Mucosa of stomach (tissue), 1 donor: ENCODE measurements at regions not wholly inside any gene's neighbourhood (a gene's known extent, or its start where the extent isn't known, plus 50 kb on each side); places are given as distances from the start of the nearest gene placed in this dataset.
"Not testable (repeated sequence)": the region's sequence is repeated elsewhere in the genome, so short reads cannot be mapped to it uniquely, and the experiment has no call there.

Experiments used
- H3K27me3 ChIP-seq: one replicate; pipeline ENCODE4 v1.7.0; 2013; ENCODE audit warnings: mild to moderate bottlenecking, low read length; ENCODE audit not compliant: control insufficient read depth, insufficient read depth
- H3K36me3 ChIP-seq: one replicate; pipeline ENCODE4 v1.7.0; 2013; ENCODE audit warnings: low read length; ENCODE audit not compliant: control insufficient read depth, insufficient read depth
- H3K4me1 ChIP-seq: one replicate; pipeline ENCODE4 v1.7.0; 2013; ENCODE audit warnings: mild to moderate bottlenecking, low read length; ENCODE audit not compliant: control insufficient read depth, insufficient read depth
- H3K4me3 ChIP-seq: one replicate; pipeline ENCODE4 v1.7.0; 2013; ENCODE audit warnings: low read length
- H3K9ac ChIP-seq: one replicate; pipeline ENCODE4 v1.7.0; 2013; ENCODE audit warnings: mild to moderate bottlenecking, low read length, moderate library complexity
- H3K9me3 ChIP-seq: one replicate; pipeline ENCODE4 v1.7.0; 2013; ENCODE audit warnings: mild to moderate bottlenecking, low read length, moderate library complexity; ENCODE audit not compliant: control insufficient read depth
- donor health status: Pancreatic carcinoma.

DNA sequence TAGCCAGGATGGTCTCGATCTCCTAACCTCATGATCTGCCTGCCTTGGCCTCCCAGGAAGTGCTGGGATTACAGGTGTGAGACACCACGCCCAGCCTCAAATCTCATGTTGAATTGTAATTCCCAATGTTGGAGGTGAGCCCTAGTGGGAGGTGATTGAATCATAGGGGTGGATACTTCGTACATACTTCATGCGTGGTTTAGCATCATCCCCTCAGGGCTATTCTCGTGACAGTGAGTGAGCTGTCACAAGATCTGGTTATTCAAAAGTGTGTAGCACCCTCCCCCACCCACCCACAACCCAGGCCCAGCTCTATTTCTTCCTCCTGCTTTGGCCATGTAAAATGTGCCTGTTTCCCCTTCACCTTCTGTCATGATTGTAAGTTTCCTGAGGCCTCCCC, 236.9 kb upstream of the IL12A start:
- no peaks in the 10 kb centered on the region for H3K36me3 ChIP-seq
- no peaks in the 10 kb centered on the region for H3K27me3 ChIP-seq
- H3K9ac ChIP-seq: no peak overlapping the region
- no peak overlapping the region for H3K4me3 ChIP-seq
- H3K9me3 ChIP-seq: no peaks in the 10 kb centered on the region
- H3K4me1 ChIP-seq: no peaks in the 10 kb centered on the region

- not testable (repeated sequence) for H3K9me3 ChIP-seq, H3K27me3 ChIP-seq, H3K4me1 ChIP-seq, H3K9ac ChIP-seq, H3K36me3 ChIP-seq, H3K4me3 ChIP-seq
These were observed 232.1 kb upstream of the IL12A start for GRCh38 chr3:159756279-159757207.

- Histone ChIP-seq H3K4me3 (no peak overlapping the region), H3K4me1 (no peaks in the 10 kb centered on the region), H3K9me3 (no peaks in the 10 kb centered on the region), H3K9ac (no peak overlapping the region), H3K27me3 (no peaks in the 10 kb centered on the region), H3K36me3 (no peaks in the 10 kb centered on the region)
These were observed 231.1 kb upstream of the IL12A start for GRCh38 chr3:159757341-159758060.

GRCh38 chr3:159760046-159760445, 228.6 kb upstream of the IL12A start:
- Histone ChIP-seq H3K4me3 (no peak overlapping the region), H3K27me3 (peaks cover 5% of the 10 kb centered on the region), H3K36me3 (no peaks in the 10 kb centered on the region), H3K4me1 (no peaks in the 10 kb centered on the region), H3K9ac (no peak overlapping the region), H3K9me3 (no peaks in the 10 kb centered on the region)

- Histone ChIP-seq H3K4me3 (no peak overlapping the region), H3K27me3 (peaks cover 18% of the 10 kb centered on the region), H3K9ac (no peak overlapping the region), H3K4me1 (no peaks in the 10 kb centered on the region), H3K36me3 (no peaks in the 10 kb centered on the region), H3K9me3 (no peaks in the 10 kb centered on the region)
These were observed 227.3 kb upstream of the IL12A start for GRCh38 chr3:159761369-159761768.

GRCh38 chr3:159761848-159762635, 226.6 kb upstream of the IL12A start:
- no peak overlapping the region for H3K4me3 ChIP-seq
- no peaks in the 10 kb centered on the region for H3K36me3 ChIP-seq
- H3K27me3 ChIP-seq: peaks cover 18% of the 10 kb centered on the region
- no peak overlapping the region for H3K9ac ChIP-seq
- H3K9me3 ChIP-seq: no peaks in the 10 kb centered on the region
- H3K4me1 ChIP-seq: no peaks in the 10 kb centered on the region

DNA sequence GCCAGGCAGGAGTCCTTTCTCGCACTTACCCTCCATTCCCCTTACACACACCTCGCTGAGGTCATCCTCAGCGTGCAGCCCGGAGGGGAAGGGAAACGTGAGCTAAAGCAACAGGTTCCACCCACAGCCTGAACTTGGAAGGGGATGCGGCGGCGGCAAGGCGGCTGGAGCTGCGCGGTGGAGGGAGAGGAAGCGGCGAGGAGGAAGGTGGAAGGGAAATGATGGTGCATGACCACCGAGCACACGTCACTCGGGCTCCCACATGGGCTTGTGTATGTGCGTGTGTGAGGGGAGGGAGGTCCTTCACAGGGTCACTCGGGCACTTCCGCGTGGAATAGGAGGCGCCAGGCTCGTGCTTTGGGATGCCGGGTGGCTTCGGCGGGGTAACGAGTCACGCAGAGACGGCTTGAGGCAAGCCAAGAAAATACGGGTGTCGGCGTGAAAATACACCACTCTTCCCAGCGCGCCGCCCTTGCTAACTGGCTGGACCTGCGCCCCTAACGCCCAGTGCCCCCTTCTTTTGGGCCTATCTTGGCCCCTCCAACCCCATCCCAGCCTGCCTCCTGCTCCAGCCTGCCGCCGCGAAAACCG, 225.5 kb upstream of the IL12A start:
- peaks cover 18% of the 10 kb centered on the region for H3K27me3 ChIP-seq
- no peaks in the 10 kb centered on the region for H3K4me1 ChIP-seq
- H3K9ac ChIP-seq: peak overlapping the region; percentile 58
- peak overlapping the region; percentile 33 for H3K4me3 ChIP-seq
- no peaks in the 10 kb centered on the region for H3K36me3 ChIP-seq
- H3K9me3 ChIP-seq: no peaks in the 10 kb centered on the region

DNA sequence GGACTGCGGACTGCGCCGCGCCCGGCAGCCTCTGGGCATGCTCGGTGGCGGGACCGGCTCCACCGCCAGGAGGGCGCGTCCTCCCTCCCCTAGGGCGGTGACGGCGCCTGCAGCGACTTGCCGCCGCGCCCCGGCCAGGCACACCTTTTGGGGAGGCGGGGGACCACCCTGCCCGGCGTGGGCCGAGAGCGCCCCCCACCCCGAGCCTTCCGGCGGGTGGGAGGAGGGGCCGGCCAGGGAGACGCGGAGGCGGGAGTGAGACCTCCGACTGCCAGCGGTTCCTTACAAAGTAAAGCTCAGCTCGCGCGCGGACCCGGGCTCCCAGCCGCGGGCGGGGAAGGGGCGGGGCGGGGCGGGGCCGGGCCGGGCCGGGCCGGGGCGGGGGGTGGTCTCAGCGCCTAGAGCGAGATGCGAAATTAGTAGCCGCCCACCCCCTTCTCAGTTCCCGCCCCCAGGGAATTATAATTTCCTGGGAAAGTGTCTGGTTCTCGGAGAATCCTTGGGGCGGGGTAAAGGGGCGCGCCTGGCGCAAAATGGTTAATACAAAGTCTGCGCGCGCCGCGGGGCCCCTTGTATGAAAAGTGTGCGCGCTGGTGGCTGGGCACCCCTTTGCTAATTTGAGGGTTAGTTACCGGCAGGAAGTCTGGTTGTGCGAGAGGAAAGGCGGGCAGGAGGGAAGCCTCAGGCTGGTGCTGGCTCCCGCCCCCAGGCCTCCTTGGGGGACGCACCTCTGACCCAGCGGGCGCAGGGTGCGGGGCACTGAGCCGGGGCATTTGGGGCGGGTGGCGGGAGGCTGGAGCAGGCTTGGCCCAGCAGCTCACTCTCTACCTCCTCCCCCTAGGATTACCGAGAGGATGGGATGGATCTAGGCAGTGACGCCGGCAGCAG, 224.8 kb upstream of the IL12A start:
- H3K4me1 ChIP-seq: no peaks in the 10 kb centered on the region
- H3K4me3 ChIP-seq: peak overlapping the region; percentile 33
- no peaks in the 10 kb centered on the region for H3K9me3 ChIP-seq
- H3K36me3 ChIP-seq: no peaks in the 10 kb centered on the region
- H3K27me3 ChIP-seq: peaks cover 18% of the 10 kb centered on the region
- peak overlapping the region; percentile 58 for H3K9ac ChIP-seq

DNA sequence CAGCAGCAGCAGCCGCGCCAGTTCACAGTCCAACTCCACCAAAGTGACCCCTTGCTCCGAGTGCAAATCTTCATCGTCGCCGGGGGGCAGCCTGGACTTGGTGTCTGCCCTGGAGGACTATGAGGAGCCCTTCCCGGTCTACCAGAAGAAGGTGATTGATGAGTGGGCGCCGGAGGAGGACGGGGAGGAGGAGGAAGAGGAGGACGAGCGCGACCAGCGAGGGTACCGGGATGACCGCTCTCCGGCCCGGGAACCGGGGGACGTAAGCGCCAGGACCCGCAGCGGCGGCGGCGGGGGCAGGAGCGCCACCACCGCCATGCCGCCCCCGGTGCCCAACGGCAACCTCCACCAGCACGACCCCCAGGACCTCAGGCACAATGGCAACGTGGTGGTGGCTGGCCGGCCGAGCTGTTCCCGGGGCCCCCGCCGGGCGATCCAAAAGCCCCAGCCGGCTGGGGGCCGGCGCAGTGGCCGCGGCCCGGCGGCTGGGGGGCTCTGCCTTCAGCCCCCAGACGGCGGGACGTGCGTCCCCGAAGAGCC, 224.1 kb upstream of the IL12A start:
- H3K9me3 ChIP-seq: no peaks in the 10 kb centered on the region
- no peaks in the 10 kb centered on the region for H3K4me1 ChIP-seq
- H3K36me3 ChIP-seq: no peaks in the 10 kb centered on the region
- H3K4me3 ChIP-seq: no peak overlapping the region
- peak overlapping the region; percentile 46 for H3K9ac ChIP-seq
- H3K27me3 ChIP-seq: peaks cover 18% of the 10 kb centered on the region

DNA sequence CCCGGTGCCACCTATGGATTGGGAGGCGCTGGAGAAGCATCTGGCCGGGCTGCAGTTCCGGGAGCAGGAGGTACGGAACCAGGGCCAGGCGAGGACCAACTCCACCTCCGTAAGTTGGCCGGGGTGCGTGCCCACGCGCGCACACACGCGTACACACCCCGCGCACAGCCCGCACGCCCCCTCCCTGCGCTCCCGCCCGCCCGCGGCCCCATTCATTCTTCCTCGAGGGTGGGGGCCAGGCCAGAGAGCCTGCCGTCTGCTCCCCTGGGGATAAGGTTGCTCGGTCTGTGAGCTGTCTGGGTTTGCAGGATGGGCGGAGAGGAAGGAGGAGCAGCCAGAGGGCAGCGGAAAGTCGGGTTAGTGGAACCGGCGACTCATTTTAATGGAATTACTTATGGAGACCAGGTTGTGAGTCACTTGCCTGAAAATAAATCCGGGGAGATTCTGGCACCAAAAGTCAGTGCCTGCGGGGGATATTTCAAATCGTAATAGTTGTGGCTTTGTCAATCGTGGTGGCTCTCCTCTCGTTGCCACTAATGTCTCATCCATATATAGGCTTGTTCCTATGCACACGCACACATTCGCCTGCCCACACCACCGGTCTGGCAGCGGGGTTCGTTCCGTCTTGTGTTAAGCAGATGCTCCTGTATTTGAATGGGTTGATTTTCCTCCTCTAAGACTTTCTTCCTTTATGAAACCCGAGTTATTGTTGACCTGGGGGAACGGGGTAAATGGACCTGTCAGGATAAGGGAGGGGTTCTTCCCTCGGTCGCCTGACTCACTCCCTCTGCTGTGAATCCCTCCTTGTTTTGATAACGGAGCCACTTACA, 223.4 kb upstream of the IL12A start:
- no peaks in the 10 kb centered on the region for H3K9me3 ChIP-seq
- no peaks in the 10 kb centered on the region for H3K36me3 ChIP-seq
- no peak overlapping the region for H3K4me3 ChIP-seq
- H3K9ac ChIP-seq: peak overlapping the region; percentile 46
- H3K27me3 ChIP-seq: peaks cover 18% of the 10 kb centered on the region
- no peaks in the 10 kb centered on the region for H3K4me1 ChIP-seq
